GM18870 (cell line): ENCODE measurements at regions not wholly inside any gene's neighbourhood (a gene's known extent, or its start where the extent isn't known, plus 50 kb on each side); places are given as distances from the start of the nearest gene placed in this dataset.
A peak's percentile ranks its signal among the peaks of the same experiment; 100 is the strongest.

ENCODE experiments used
- ATAC-seq: cut with Tn5 transposase; IDR thresholded peaks from one replicate; pipeline ENCODE4 v1.9.1; 2021; ENCODE audit warnings: moderate library complexity; ENCODE audit not compliant: unreplicated experiment

GRCh38 chr15:31472636-31473384, 146.2 kb downstream of the KLF13 start:
- peak; percentile 98 for ATAC-seq

DNA sequence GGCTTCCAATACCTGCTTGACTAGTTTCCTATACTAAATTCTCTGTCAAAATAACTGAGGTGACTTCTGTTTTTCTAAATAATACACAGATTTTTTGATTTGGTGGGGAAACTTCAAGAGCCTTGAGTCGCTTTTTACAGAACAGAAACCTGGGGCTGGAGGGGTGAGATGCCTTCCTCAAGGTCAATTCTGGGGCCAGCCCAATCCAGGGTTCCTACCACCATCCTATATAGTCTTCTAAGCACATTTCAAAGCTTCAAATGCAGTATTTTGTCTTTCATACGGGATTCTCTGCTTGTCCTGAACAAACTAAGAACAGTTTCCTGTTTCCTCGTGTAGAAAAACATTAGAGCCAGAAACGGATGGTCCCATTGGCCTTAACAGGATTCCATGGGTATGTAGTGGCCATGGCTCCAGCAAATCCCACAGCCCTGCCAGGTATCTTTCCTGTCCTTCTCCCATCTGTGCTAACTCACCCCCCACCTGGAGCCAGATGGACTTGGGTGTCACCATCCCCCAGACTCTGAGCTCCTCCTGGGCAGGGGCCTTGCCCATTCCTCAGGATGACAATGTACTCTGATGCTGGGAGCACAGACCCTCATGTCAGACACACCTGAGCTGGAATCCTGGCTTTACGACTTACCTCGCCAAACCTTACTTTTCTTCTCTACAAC, 146.9 kb downstream of the KLF13 start:
- ATAC-seq: no peak

DNA sequence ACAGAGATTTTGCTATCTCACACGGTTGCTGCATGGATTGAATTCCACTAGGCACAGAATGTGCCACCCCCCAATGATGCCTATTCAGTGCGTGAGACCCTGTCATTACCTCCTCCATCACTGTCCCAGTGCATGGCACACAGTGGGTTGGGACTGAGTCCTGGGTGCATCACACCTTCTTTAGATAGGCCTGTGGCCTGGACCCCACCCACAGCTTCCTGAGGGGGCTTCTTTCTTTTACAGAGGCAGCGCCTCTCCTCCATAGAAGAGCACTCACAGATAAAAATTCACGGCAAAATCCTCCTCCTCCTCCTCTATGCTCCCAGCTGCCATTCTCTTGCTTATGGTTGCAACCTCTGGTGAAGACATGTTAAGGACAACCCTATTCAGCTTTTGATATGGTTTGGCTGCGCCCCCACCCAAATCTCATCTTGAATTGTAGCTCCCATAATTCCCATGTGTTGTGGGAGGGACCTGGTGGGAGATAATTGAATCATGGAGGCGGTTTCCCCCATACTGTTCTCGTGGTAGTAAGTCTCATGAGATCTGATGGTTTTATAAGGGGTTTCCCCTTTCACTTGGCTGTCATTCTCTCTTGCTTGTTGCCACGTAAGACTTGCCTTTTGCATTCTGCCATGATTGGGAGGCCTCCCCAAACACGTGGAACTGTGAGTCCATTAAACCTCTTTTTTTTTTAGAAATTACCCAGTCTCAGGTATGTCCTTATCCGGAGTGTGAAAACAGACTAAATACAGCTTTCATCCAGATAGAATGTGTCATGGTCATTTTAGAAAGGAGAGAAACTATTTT, 147.6 kb downstream of the KLF13 start:
- no peak for ATAC-seq

- no peak for ATAC-seq
Observed at GRCh38 chr15:31476236-31476810, 149.7 kb downstream of the KLF13 start.

- no peak for ATAC-seq
Observed at GRCh38 chr15:31476866-31477265, 150.2 kb downstream of the KLF13 start.

DNA sequence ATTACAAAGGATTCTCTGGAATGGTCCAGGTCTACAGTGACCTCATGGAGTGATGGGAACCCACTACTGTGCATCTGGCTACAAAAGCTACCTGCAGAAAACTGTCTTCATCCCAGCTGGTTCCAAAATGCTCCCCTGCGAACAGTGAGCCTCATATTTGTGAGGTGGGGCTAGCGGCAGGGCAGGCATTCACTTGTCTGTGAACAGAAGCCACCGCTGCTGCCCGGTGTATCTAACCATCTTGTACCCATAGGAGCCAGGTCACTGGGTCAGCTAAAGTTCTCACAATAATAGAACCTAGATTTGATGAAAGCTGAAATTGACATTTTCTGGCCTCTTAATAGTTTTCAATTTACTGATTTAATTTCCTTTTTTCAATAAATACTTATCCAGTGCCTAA, 150.7 kb downstream of the KLF13 start:
- ATAC-seq: no peak

GRCh38 chr15:31477851-31478701, 151.4 kb downstream of the KLF13 start:
- ATAC-seq: no peak

- ATAC-seq: no peak
Observed at GRCh38 chr15:31478702-31479221, 152.1 kb downstream of the KLF13 start.

DNA sequence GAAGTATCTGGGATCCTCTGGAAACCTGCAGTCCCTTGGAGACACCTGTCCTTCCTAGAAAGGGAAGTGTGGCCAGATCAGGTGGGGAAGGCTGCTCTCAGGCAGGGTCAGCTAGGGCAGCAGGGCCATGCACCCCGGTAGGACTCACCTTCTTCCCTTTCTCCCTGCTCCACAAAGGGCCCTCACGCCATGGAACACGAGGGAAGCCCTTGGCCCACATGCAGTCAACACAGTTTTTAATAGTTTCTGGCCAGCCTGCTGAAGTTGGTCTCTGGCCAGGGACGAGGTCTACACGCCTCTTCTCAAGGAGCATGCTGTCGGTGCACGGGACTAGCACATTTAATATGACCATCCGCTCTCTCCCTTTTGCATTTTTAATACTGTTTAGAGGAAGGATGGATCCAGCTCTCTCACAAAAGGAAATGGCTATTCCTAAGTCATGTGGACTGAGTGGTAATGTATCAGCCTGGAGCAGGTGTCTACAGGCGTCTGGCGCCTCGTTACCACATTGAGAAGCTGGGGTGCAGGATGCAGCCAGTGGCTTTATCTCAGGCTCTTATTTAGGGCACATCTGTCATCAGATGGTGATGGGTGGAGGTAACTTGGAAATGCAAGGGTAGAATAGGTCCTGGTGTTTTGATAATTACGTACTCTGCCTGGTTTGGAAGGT, 153.9 kb downstream of the KLF13 start:
- ATAC-seq: no peak

DNA sequence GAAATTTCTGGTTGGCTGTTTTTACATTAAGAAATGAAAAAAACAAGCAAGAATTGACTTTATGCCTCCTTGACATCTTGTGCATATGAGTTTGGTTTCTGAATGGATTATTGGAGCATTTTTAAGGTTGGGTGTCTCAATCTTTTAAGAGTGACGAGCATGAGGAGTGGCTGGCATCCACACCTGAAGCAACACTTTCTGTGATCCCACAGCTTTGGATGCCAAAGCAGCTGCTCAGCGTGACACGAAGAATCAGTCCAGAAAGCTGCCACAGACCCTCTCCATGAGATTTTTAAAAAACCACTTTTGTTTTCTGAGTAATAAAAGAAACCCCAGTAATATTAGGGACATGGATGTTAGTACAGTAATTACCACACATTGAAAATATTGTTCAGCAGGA, 154.5 kb downstream of the KLF13 start:
- no peak for ATAC-seq

DNA sequence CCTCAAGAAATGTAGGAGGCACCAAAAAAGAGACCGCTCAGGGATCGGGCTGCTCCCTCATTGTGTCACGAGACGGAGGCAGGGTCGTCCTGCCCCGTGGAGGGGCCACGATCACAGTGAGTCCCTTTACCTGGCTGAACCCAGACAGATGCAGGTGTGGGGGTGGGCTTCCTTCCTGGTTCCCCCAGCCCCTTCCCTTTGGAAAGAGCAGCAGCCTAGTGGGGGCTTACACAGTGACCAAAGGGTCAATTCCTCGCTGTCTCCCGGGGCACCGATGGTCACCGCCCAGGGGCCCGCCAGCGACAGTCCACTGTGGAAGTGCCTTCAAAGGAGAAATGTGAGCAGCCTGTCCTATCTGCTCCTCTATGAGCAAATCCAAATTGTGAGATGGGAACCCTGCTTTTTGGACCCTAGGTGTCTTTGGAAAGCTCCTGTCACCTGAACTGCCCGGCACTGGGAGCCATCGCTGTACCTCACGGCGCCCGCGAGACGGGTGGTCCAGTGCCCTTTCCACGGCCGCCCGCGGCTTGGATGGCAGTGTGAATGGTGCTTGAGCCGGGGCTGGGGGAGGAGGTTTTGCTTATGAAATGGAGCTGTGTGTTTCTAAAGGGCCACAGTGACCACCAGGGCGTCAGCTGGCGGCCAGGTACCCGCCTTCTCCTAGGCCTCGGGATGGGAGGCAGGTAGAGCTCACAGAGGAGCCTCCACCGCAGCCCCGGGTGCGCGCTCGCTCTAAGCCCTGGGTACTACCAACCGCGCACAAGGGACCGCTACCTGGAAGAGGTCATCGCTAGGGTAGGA, 155.7 kb downstream of the KLF13 start:
- no peak for ATAC-seq

GRCh38 chr15:31483053-31483985, 156.7 kb downstream of the KLF13 start:
- ATAC-seq: no peak

DNA sequence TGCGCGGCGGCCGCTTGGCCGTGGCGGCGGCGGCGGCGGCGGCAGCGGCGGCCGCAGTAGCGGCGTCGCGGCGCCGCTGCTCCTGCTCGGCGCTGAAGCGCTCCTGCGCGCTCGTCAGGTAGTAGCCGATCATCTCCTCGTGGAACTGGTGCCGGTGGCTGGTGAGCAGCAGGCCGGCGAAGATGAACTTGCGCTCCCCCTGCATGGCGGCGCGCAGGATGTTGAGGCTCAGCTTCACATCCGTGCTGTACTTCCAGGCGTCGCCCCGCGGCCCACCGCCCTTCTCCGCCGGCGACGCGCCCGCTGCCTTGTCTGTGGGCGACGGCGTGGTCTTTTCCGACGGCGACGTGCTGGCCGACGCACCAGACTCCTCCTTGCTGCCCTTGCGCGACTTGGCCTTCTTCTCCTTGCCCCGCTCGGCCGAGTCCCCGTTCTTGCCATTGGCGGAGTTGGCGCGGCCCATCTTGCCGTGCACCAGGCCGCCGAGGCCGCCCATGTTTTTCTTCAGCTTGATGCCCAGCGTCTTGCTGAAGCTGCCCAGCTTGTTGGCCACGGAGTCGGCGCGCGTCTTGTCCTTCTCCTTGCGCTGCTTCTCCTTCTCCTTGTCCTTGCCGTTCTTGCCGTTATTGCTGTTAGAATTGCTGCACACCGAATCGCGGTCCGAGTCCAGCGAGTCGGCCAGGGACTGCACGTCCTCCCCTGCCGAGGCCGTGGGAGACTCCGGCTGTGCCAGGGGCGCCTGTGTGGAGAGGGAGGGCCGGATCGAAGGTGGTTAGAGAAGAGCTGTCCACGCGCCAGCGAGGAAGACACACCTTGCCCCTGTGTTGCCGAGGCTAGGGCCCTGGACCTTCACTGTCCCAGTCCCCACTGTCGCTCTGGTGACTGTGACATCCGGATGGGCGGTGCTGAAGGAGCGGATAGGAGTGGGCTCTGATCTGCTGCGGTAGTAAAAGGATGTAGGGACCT, 157.6 kb downstream of the KLF13 start:
- ATAC-seq: no peak

DNA sequence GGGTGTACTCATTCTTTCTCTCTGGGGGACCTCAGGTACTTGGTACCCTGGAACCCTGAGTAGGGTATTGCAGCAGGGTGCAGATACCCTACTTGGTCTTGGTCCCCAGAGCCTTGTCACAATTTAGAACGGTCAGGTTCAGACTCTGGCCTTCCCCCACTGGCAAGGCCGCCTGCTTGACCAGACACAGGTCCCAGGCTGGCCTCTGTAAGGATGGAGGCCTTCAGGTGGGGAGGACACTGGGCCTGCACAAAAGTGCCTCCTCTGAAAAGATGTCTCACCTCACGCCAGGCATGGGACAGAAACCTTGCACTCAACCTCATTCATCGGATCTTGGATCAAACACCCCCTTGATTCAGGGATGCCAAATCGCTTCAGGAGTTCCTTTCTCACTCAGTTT, 158.4 kb downstream of the KLF13 start:
- no peak for ATAC-seq

DNA sequence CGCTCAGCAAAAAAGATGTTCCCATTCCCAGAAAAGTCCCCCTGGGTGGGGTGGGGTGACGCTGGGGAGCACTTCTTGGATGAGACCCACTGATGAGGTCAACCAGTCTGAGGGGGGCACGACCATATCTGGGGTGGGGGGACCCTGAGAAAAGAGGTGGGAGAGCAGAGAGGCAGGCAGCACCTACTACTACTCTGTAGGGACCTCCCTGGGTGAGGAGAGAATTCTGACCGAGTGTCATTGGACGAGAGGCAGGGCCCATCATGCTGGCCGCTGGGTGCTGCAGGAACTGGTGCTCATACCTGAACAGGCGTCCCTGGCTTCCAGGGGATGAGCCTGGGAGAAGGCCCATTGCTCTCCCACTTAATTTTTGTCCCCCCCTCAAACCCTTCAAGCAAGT, 158.8 kb downstream of the KLF13 start:
- ATAC-seq: no peak

- ATAC-seq: no peak
Observed at GRCh38 chr15:31485911-31486461, 159.4 kb downstream of the KLF13 start.
